Ovary (tissue), 7 donors: ENCODE measurements at regions not wholly inside any gene's neighbourhood (a gene's known extent, or its start where the extent isn't known, plus 50 kb on each side); places are given as distances from the start of the nearest gene placed in this dataset.

Experiments
- DNase-seq, 5 donors: peaks; one replicate each; pipeline ENCODE4 v3.0.0-alpha.2; 2019 to 2020
- H3K27ac ChIP-seq, 2 donors: fragments of 200-600 bp; one replicate each; pipeline versions ENCODE4 v1.5.1 to v1.8.0; 2019 to 2022
- H3K27me3 ChIP-seq: fragments of 200-600 bp; one replicate; pipeline ENCODE4 v1.8.0; 2022
- H3K36me3 ChIP-seq: fragments of 200-600 bp; sonication (generic); one replicate; pipeline ENCODE4 v1.5.1; 2019
- H3K4me1 ChIP-seq: one replicate; pipeline ENCODE4 v1.8.1; 2013; ENCODE audit warnings: mild to moderate bottlenecking, moderate library complexity; ENCODE audit not compliant: insufficient read depth
- H3K4me3 ChIP-seq: fragments of 200-600 bp; sonication (generic); one replicate; pipeline ENCODE4 v1.5.1; 2017
- H3K9me3 ChIP-seq, 2 donors: fragments of 200-600 bp in 1 of 2; sonication (generic) in 1 of 2; one replicate each; pipeline versions ENCODE4 v1.5.1 to v1.8.1; 2013 to 2019; ENCODE audit warnings: mild to moderate bottlenecking in 1 of 2, moderate library complexity in 1 of 2
- EP300 ChIP-seq: sonication (generic); formaldehyde crosslinking; IDR thresholded peaks from one replicate; pipeline ENCODE4 v1.6.1; 2017; ENCODE audit warnings: antibody characterized with exemption
- POLR2A ChIP-seq: fragments of 450-650 bp; IDR thresholded peaks from one replicate; pipeline ENCODE4 v1.6.1; 2017; ENCODE audit warnings: antibody characterized with exemption, mild to moderate bottlenecking, moderate library complexity
- WGBS, 3 donors: extraction: QIAGEN DNeasy Blood & Tissue Kit in 1 of 3; methylation state at CpG; one replicate each; pipeline versions ENCODE4 v1.1.5 to v1.1.7; 2013 to 2017; 5-methylcytosine and 5-hydroxymethylcytosine counted together
- intact Hi-C, 4 donors: fragments of 100-400 bp; cut with DNase I; formaldehyde crosslinking; loops; one replicate each; pipeline versions ENCODE4 v1.11.0 to v1.15.1; 2022 to 2023
- TF ChIP-seq, protein P1 (sequence below), 3 donors: fragments of 450-650 bp in 2 of 3; fragments of 200-600 bp in 1 of 3; IDR thresholded peaks; one replicate each; pipeline versions ENCODE4 v1.5.1 to v1.8.0; 2016 to 2022; ENCODE audit warnings: antibody characterized with exemption in 3 of 3, mild to moderate bottlenecking in 1 of 3
- donor health status: DM: no; HTN: no; CAD: no; lungs with moderate emphysema.
- donor health status: DM: no; HTN: no; CAD: no.
- donor health status: Bipolar disorder and iron deficiency.
- donor health status: DM: no; HTN: no; CAD: no.
- donor health status: DM: yes; HTN: yes; CAD: no.

DNA sequence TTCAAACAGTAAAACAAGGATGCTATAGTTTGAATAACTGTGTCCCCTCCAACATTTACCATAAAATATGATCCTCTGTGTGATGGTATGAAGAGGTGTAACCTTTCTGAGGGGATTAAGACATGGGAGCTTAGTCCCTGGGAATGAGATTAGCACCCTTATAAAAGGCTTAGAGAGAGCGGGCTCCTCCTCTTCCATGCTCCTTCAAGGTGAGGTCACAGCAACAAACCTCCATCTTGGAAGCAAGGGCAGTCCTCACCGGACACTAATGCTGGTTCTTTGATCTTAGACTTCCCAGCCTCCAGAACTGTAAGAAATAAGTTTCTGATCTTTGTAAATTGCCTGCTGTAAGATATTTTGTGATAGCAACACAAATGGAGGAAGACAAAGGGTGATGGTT lies 700.3 kb downstream of the TMEM182 start:
- Histone ChIP-seq H3K27ac (no peak overlapping the region), H3K4me3 (no peak overlapping the region), H3K9me3 (no peaks in the 10 kb centered on the region), H3K27me3 (no peaks in the 10 kb centered on the region), H3K4me1 (no peaks in the 10 kb centered on the region), H3K36me3 (no peaks in the 10 kb centered on the region)
- 74 to 82% (median 81%) methylated on average over 2 of the region's 2 CpGs for WGBS, 3 donors
- no peak for DNase-seq
- intact Hi-C loops = no loop called here
- no peak for TF ChIP-seq EP300
- TF ChIP-seq POLR2A = no peak
- TF ChIP-seq, protein P1, sequence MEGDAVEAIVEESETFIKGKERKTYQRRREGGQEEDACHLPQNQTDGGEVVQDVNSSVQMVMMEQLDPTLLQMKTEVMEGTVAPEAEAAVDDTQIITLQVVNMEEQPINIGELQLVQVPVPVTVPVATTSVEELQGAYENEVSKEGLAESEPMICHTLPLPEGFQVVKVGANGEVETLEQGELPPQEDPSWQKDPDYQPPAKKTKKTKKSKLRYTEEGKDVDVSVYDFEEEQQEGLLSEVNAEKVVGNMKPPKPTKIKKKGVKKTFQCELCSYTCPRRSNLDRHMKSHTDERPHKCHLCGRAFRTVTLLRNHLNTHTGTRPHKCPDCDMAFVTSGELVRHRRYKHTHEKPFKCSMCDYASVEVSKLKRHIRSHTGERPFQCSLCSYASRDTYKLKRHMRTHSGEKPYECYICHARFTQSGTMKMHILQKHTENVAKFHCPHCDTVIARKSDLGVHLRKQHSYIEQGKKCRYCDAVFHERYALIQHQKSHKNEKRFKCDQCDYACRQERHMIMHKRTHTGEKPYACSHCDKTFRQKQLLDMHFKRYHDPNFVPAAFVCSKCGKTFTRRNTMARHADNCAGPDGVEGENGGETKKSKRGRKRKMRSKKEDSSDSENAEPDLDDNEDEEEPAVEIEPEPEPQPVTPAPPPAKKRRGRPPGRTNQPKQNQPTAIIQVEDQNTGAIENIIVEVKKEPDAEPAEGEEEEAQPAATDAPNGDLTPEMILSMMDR (IDR thresholded peaks at IDR 0.05) = no peak

GRCh38 chr2:103462712-103463111 lies 700.9 kb downstream of the TMEM182 start:
- Histone ChIP-seq H3K4me1 (no peaks in the 10 kb centered on the region), H3K9me3 (no peaks in the 10 kb centered on the region), H3K27ac (no peak overlapping the region), H3K36me3 (no peaks in the 10 kb centered on the region), H3K27me3 (no peaks in the 10 kb centered on the region), H3K4me3 (no peak overlapping the region)
- no peak for DNase-seq
- TF ChIP-seq EP300 = no peak
- TF ChIP-seq, protein P1 (IDR thresholded peaks at IDR 0.05) = no peak
- no peak for TF ChIP-seq POLR2A
- 74 to 91% (median 84%) methylated on average over 2 of the region's 2 CpGs for WGBS, 3 donors
- intact Hi-C loops = no loop called here

GRCh38 chr2:103464831-103465230 lies 703.0 kb downstream of the TMEM182 start:
- no peaks in the 10 kb centered on the region for H3K4me1 ChIP-seq
- no peak overlapping the region for H3K27ac ChIP-seq

GRCh38 chr2:103469800-103470199 lies 708.0 kb downstream of the TMEM182 start:
- TF ChIP-seq EP300 = no peak
- TF ChIP-seq, protein P1 (IDR thresholded peaks at IDR 0.05) = no peak
- no peak for TF ChIP-seq POLR2A
- Histone ChIP-seq H3K27me3 (no peaks in the 10 kb centered on the region), H3K27ac (no peak overlapping the region), H3K9me3 (no peaks in the 10 kb centered on the region), H3K4me1 (no peaks in the 10 kb centered on the region), H3K36me3 (no peaks in the 10 kb centered on the region), H3K4me3 (no peak overlapping the region)
- intact Hi-C loops = no loop called here
- DNase-seq = no peak
- 83 to 93% (median 92%) methylated on average over 1 of the region's 1 CpG for WGBS, 3 donors

More at GRCh38 chr2:103464831-103465230, 703.0 kb downstream of the TMEM182 start:
- no peak for DNase-seq
- no peaks in the 10 kb centered on the region for H3K36me3 ChIP-seq
- H3K4me3 ChIP-seq = no peak overlapping the region
- H3K27me3 ChIP-seq = no peaks in the 10 kb centered on the region
- 61 to 65% (median 63%) methylated on average over 7 of the region's 7 CpGs for WGBS, 3 donors
- TF ChIP-seq EP300 (no peak), POLR2A (no peak)
- TF ChIP-seq, protein P1 (IDR thresholded peaks at IDR 0.05) = no peak
- intact Hi-C loops = no loop called here
- no peaks in the 10 kb centered on the region for H3K9me3 ChIP-seq

DNA sequence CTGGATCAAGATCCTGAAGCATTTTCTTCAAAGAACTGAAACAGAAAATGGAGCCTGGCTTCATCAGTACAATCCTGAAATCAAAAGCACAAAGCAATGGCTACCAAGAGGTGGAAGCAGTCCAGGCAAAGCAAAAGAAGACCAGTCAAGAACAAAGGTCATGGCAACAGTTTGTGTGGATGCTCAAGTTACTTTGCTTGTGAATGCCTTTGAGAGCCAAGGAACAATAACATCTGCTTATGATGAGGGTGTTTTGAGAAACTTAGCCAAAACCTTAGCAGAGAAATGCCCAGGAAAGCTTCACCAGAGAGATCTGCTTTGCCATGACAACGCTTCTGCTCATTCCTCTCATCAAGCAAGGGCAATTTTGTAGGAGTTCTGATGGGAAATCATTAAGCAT lies 723.1 kb downstream of the TMEM182 start:
- DNase-seq = no peak
- Histone ChIP-seq H3K27ac (no peak overlapping the region), H3K4me3 (no peak overlapping the region), H3K27me3 (no peaks in the 10 kb centered on the region), H3K4me1 (no peaks in the 10 kb centered on the region), H3K9me3 (no peaks in the 10 kb centered on the region), H3K36me3 (no peaks in the 10 kb centered on the region)
- TF ChIP-seq POLR2A (no peak), EP300 (no peak)
- TF ChIP-seq, protein P1 (IDR thresholded peaks at IDR 0.05) = no peak
- WGBS, 3 donors = 71 to 83% (median 81%) methylated on average over 1 of the region's 1 CpG
- intact Hi-C loops = loop anchor here in 1 of 4 donors (10.0 kb wide), 1 partner anchor 50 kb away; no protein-coding TSS in a partner anchor
